Transverse colon (tissue), 3 donors: ENCODE measurements at regions not wholly inside any gene's neighbourhood (a gene's known extent, or its start where the extent isn't known, plus 50 kb on each side); places are given as distances from the start of the nearest gene placed in this dataset.

ENCODE experiments used
- EP300 ChIP-seq: sonication (generic); formaldehyde crosslinking; IDR thresholded peaks from one replicate; pipeline ENCODE4 v1.6.1; 2017; ENCODE audit warnings: antibody characterized with exemption, low read depth
- TF ChIP-seq, protein P1 (sequence below), 5 experiments: fragments of 200-600 bp in 3 of 5; fragments of 450-650 bp in 2 of 5; sonication (generic) in 3 of 5; IDR thresholded peaks; 1 replicate in 2 of 5; 2 replicates in 3 of 5; pipeline ENCODE4 v1.5.1; 2016 to 2017; ENCODE audit warnings: antibody characterized with exemption in 5 of 5, inconsistent platforms in 3 of 5, mild to moderate bottlenecking in 2 of 5, moderate library complexity in 1 of 5

DNA sequence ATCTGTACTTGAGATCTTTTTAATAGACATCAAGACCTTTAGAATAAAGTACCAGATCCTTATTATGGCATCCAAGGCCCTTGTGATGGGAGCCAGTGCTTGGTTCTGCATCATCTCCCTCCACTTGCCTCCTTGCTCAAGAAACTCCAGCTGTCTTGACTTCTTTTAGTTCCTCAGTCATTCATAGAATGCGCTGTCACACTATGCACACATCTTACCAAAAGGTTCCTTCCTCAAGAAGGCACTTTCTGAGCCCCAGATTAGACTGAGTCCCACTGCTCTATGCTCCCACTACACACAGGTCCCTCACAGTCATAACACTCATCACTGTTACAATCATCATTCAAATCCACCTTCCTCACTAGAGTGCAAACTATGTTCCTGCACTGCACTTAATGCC is 57.8 kb upstream of the ITM2B start:
- no peak for TF ChIP-seq EP300
- TF ChIP-seq, protein P1, sequence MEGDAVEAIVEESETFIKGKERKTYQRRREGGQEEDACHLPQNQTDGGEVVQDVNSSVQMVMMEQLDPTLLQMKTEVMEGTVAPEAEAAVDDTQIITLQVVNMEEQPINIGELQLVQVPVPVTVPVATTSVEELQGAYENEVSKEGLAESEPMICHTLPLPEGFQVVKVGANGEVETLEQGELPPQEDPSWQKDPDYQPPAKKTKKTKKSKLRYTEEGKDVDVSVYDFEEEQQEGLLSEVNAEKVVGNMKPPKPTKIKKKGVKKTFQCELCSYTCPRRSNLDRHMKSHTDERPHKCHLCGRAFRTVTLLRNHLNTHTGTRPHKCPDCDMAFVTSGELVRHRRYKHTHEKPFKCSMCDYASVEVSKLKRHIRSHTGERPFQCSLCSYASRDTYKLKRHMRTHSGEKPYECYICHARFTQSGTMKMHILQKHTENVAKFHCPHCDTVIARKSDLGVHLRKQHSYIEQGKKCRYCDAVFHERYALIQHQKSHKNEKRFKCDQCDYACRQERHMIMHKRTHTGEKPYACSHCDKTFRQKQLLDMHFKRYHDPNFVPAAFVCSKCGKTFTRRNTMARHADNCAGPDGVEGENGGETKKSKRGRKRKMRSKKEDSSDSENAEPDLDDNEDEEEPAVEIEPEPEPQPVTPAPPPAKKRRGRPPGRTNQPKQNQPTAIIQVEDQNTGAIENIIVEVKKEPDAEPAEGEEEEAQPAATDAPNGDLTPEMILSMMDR (IDR thresholded peaks at IDR 0.05) = no peak
